ENCODE measurements at regions not wholly inside any gene's neighbourhood (a gene's known extent, or its start where the extent isn't known, plus 50 kb on each side); places are given as distances from the start of the nearest gene placed in this dataset.

- H3K27ac ChIP-seq = no peak overlapping the region
- ChIA-PET CTCF (no interaction called here), POLR2A (ENCODE audit: low non-redundant PET) (no interaction called here)
- DNase-seq (ENCODE audit: low spot score) = no peak
- TF ChIP-seq, protein P1, sequence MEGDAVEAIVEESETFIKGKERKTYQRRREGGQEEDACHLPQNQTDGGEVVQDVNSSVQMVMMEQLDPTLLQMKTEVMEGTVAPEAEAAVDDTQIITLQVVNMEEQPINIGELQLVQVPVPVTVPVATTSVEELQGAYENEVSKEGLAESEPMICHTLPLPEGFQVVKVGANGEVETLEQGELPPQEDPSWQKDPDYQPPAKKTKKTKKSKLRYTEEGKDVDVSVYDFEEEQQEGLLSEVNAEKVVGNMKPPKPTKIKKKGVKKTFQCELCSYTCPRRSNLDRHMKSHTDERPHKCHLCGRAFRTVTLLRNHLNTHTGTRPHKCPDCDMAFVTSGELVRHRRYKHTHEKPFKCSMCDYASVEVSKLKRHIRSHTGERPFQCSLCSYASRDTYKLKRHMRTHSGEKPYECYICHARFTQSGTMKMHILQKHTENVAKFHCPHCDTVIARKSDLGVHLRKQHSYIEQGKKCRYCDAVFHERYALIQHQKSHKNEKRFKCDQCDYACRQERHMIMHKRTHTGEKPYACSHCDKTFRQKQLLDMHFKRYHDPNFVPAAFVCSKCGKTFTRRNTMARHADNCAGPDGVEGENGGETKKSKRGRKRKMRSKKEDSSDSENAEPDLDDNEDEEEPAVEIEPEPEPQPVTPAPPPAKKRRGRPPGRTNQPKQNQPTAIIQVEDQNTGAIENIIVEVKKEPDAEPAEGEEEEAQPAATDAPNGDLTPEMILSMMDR (conservative IDR thresholded peaks at IDR 0.05; ENCODE audit: low read depth) = no peak
These were observed 140.7 kb upstream of the SCN7A start for GRCh38 chr2:166634706-166635105.

DNA sequence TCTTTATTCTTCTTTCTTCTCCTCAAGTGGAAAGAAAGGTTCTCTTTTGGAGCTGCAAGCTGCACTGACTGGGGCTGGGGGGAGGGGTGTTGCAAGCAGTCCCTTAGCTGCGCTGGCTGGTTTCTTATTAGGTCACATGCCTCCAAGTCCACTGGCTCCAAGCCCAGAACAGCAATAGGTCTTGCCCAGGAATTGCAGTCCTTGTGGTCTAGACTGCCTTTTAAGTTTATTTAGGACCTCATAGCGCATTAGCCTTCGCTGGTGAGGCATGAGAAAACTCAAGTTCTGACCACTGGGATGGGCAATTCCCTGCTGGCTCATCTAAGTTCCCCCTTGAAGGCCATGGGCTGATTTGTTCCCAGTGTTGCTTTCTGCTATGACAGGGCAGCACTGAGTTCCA is 138.6 kb upstream of the SCN7A start:
- no peak for DNase-seq (ENCODE audit: low spot score)
- H3K27ac ChIP-seq = no peak overlapping the region
- ChIA-PET CTCF (interaction anchor here (0.8 kb wide), 1 partner anchor 93 kb away, joined by 4 read pairs; no protein-coding TSS in a partner anchor), POLR2A (ENCODE audit: low non-redundant PET) (no interaction called here)
- TF ChIP-seq, protein P1 (conservative IDR thresholded peaks at IDR 0.05; ENCODE audit: low read depth) = no peak

DNA sequence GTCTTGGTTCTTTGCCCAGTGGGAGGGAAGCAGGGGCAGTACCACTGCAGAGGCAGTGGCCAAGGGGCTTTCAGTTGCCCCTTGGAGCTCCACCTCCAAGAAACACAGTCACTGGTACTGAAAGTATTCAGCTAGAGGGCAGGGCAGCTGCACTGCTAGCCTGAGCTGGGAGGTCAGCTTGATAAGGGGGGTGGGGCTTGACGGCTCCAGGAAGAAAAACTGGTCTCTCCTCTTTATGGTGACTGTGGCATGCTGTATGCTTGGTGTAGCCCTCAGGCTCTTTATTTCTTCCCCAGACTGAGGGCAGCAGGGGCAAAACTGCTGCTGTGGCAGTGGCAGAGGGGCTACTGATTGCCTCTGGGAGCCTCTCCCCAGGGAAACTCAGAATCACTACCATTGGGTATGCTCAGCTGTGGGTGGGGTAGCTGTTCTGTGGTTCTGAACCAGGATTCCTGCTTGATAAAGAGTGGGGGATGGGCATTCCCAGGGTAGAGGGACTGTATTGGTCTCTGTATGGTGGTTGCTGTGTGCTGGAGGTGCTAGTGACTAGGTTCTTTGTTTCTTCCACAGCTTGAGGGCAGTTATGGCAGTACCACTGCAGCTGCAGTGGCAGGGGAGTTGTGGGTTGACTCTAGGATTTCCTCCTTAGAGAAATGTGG is 134.6 kb upstream of the SCN7A start:
- ChIA-PET POLR2A (ENCODE audit: low non-redundant PET) (no interaction called here), CTCF (no interaction called here)
- TF ChIP-seq, protein P1 (conservative IDR thresholded peaks at IDR 0.05; ENCODE audit: low read depth) = no peak
- H3K27ac ChIP-seq = no peak overlapping the region
- no peak for DNase-seq (ENCODE audit: low spot score)

DNA sequence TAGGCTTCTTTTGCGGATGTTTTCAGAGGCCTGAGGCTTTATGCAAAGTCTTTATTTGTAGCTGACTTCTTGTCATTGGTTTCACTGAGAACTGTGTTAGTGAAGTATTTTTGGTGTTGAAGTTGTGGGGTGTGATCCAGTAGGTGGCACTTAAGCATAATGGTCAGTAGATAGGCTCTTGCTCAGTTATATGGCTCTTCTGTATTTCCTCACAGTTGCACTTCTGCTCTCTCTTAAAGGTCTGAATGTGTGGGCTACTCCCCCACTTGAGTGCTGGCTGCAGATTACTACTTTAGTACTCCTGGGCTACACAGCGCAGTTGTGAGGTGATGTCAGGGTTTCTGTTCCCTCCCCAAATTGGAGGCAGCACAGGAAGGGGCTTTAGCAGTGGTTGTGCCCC is 133.8 kb upstream of the SCN7A start:
- CTCF ChIA-PET = no interaction called here
- POLR2A ChIA-PET (ENCODE audit: low non-redundant PET) = no interaction called here

DNA sequence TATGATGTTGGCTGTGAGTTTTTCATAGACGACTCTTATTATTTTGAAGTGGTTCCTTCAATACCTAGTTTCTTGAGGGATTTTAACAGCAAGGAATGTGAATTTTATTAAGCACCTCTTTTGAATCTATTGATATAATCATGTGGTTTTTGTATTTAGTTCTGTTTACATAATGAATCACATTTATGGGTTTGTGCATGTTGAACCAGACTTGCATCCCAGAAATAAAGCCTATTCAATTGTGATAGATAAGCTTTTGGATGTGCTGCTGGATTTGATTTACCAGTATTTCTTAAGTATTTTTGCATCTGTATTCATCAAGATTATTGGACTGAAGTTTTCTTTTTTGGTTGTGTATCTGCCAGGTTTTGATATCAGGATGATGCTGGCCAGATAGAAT is 131.6 kb upstream of the SCN7A start:
- H3K27ac ChIP-seq = no peak overlapping the region
- POLR2A ChIA-PET (ENCODE audit: low non-redundant PET) = no interaction called here
- CTCF ChIA-PET = no interaction called here
- no peak for DNase-seq (ENCODE audit: low spot score)
- TF ChIP-seq, protein P1 (conservative IDR thresholded peaks at IDR 0.05; ENCODE audit: low read depth) = no peak

More for the DNA sequence above, 133.8 kb upstream of the SCN7A start:
- no peak for DNase-seq (ENCODE audit: low spot score)
- no peak overlapping the region for H3K27ac ChIP-seq
- TF ChIP-seq, protein P1 (conservative IDR thresholded peaks at IDR 0.05; ENCODE audit: low read depth) = no peak

- TF ChIP-seq, protein P1 (conservative IDR thresholded peaks at IDR 0.05; ENCODE audit: low read depth) = no peak
- ChIA-PET POLR2A (ENCODE audit: low non-redundant PET) (no interaction called here), CTCF (no interaction called here)
- H3K27ac ChIP-seq = no peak overlapping the region
- DNase-seq (ENCODE audit: low spot score) = no peak
These were observed 120.5 kb upstream of the SCN7A start for GRCh38 chr2:166614503-166614902.

Data from RWPE1 (cell line).